ENCODE measurements at regions not wholly inside any gene's neighbourhood (a gene's known extent, or its start where the extent isn't known, plus 50 kb on each side); places are given as distances from the start of the nearest gene placed in this dataset.

- Histone ChIP-seq H3K27me3 (no peaks in the 10 kb centered on the region), H3K9me3 (no peaks in the 10 kb centered on the region), H3K36me3 (no peaks in the 10 kb centered on the region), H3K4me3 (no peak overlapping the region), H3K27ac (no peak overlapping the region), H3K4me1 (no peaks in the 10 kb centered on the region)
- no peak for DNase-seq
- TF ChIP-seq POLR2A (IDR thresholded peaks at IDR 0.05) (no peak), CTCF (IDR thresholded peaks at IDR 0.05) (no peak)
These were observed 182.6 kb upstream of the TYRP1 start for GRCh38 chr9:12510551-12510950.

- DNase-seq, result no peak
- no peaks in the 10 kb centered on the region for H3K27me3 ChIP-seq
- H3K36me3 ChIP-seq, result no peaks in the 10 kb centered on the region
- no peak for TF ChIP-seq POLR2A (IDR thresholded peaks at IDR 0.05)
- no peak for TF ChIP-seq CTCF (IDR thresholded peaks at IDR 0.05)
- H3K4me3 ChIP-seq, result no peak overlapping the region
- H3K9me3 ChIP-seq, result no peaks in the 10 kb centered on the region
- H3K27ac ChIP-seq, result no peak overlapping the region
- no peaks in the 10 kb centered on the region for H3K4me1 ChIP-seq
These were observed 181.5 kb upstream of the TYRP1 start for GRCh38 chr9:12511726-12512125.

GRCh38 chr9:12516031-12516430, 177.2 kb upstream of the TYRP1 start:
- H3K27me3 ChIP-seq, result no peaks in the 10 kb centered on the region
- no peaks in the 10 kb centered on the region for H3K4me1 ChIP-seq
- H3K4me3 ChIP-seq, result no peak overlapping the region
- no peaks in the 10 kb centered on the region for H3K9me3 ChIP-seq
- H3K27ac ChIP-seq, result no peak overlapping the region
- TF ChIP-seq CTCF (IDR thresholded peaks at IDR 0.05) (no peak), POLR2A (IDR thresholded peaks at IDR 0.05) (no peak)
- H3K36me3 ChIP-seq, result no peaks in the 10 kb centered on the region
- no peak for DNase-seq

- Histone ChIP-seq H3K9me3 (no peaks in the 10 kb centered on the region), H3K27me3 (no peaks in the 10 kb centered on the region), H3K4me3 (no peak overlapping the region), H3K27ac (no peak overlapping the region), H3K36me3 (no peaks in the 10 kb centered on the region), H3K4me1 (no peaks in the 10 kb centered on the region)
- no peak for TF ChIP-seq CTCF (IDR thresholded peaks at IDR 0.05)
- no peak for TF ChIP-seq POLR2A (IDR thresholded peaks at IDR 0.05)
- no peak for DNase-seq
These were observed 176.6 kb upstream of the TYRP1 start for GRCh38 chr9:12516573-12516972.

- DNase-seq, result no peak
- no peak overlapping the region for H3K27ac ChIP-seq
- no peaks in the 10 kb centered on the region for H3K36me3 ChIP-seq
- no peaks in the 10 kb centered on the region for H3K4me1 ChIP-seq
- no peak overlapping the region for H3K4me3 ChIP-seq
- H3K27me3 ChIP-seq, result no peaks in the 10 kb centered on the region
- no peaks in the 10 kb centered on the region for H3K9me3 ChIP-seq
- TF ChIP-seq CTCF (IDR thresholded peaks at IDR 0.05) (no peak), POLR2A (IDR thresholded peaks at IDR 0.05) (no peak)
These were observed 154.2 kb upstream of the TYRP1 start for GRCh38 chr9:12538842-12539579.

- no peak overlapping the region for H3K4me3 ChIP-seq
These were observed 153.6 kb upstream of the TYRP1 start for GRCh38 chr9:12539580-12539975.

More at GRCh38 chr9:12539580-12539975, 153.6 kb upstream of the TYRP1 start:
- H3K27ac ChIP-seq, result no peak overlapping the region
- no peaks in the 10 kb centered on the region for H3K4me1 ChIP-seq
- no peaks in the 10 kb centered on the region for H3K27me3 ChIP-seq
- no peaks in the 10 kb centered on the region for H3K36me3 ChIP-seq
- DNase-seq, result no peak
- TF ChIP-seq CTCF (IDR thresholded peaks at IDR 0.05) (no peak), POLR2A (IDR thresholded peaks at IDR 0.05) (no peak)
- no peaks in the 10 kb centered on the region for H3K9me3 ChIP-seq
